GM18861 (cell line): ENCODE measurements at regions not wholly inside any gene's neighbourhood (a gene's known extent, or its start where the extent isn't known, plus 50 kb on each side); places are given as distances from the start of the nearest gene placed in this dataset.

Source experiments
- ATAC-seq: cut with Tn5 transposase; IDR thresholded peaks from one replicate; pipeline ENCODE4 v1.9.1; 2021; ENCODE audit not compliant: unreplicated experiment

DNA sequence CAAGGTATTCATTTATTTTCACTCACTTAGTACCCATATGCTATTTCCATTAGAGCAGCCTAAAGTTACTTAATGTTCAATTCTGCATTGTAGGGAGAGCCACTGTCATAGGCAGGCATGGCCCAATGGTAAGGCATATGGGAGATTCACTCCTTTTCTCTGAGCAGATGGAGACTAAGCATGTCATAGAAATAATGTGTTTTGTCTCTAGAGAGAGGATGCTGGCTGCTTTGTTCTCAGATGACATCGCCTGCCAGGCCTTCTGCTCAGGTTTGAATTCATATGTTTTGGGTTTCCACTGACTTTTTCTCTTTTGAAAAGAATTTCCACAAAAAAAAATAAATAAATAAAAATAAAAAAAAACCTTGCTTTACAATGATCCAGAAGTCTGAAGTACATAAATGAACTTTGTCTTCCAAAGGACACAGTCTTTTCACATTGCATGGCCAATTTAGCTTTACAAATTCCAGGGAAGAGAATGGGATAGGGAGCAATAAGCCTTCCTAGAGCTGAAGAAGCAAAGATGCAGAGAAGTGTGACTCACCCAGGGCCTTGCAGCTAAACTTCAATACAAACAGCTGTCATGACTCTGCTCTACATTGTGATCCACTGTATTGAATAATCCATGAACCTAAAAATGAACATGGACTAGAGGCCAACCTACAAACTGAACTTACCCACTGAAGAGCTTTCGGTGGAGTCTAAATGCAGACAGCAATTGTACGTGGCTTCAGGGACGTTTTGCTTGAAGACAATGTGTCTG, 422.5 kb downstream of the CMPK2 start:
- ATAC-seq: no peak

- ATAC-seq: no peak
Observed at GRCh38 chr2:6444514-6444913, 421.2 kb downstream of the CMPK2 start.

- no peak for ATAC-seq
Observed at GRCh38 chr2:6445156-6445555, 420.6 kb downstream of the CMPK2 start.

- no peak for ATAC-seq
Observed at GRCh38 chr2:6446938-6447608, 418.6 kb downstream of the CMPK2 start.

- no peak for ATAC-seq
Observed at GRCh38 chr2:6448893-6449292, 416.8 kb downstream of the CMPK2 start.

- ATAC-seq: no peak
Observed at GRCh38 chr2:6449343-6449742, 416.4 kb downstream of the CMPK2 start.

GRCh38 chr2:6452702-6453481, 412.8 kb downstream of the CMPK2 start:
- peak; percentile 55 for ATAC-seq

DNA sequence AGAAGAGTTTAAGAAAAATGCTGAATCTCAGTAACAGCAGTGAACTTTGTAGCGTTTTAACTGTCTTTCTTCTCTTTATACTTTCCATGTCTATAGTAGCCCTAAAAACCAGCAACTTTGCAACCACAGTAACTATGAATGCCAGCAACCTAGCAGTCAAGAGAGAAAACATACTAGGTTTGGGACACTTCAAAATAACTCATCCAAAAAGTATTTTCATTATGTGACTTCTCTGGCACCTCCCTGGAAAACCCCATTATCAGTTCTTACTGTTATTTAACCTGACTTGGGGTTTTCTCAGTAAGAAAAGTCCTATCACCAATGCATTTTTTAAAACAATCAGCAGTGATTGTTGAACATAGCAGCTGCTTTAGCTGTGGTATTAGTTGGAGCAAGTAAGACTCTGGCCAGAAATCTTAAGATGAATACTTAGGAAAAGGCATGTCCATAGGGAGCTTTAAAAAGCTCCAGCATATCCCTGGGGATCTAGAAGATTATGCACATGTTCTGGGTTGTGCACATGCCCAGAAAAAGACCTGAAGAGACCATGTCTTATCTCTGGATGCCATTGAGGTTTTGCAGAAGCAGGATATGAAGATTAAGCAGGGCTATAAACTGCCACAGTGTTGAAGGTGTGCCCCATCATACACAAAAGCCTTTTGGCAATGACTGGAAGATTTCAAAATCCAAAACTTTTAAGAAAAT, 411.3 kb downstream of the CMPK2 start:
- ATAC-seq: no peak

DNA sequence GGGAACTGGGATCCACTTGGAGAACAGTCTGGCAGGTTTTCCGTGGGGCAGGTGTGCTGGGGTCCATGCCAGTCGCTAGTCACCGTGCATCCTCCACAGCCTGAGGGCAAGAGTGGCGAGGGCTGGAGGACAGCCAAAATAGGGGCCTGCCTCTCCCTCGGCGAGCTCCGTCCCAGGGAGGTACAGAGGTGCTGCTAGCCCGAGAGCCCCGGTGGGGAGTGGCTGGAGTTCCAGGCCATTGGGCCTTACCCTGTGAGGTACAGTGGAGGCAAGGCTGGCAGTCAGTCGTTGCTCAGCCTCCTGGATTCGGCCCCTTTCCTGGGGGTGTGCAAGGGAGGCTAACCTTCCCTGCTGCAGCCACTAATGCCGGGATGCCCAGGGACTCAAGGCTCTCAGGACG, 406.6 kb downstream of the CMPK2 start:
- no peak for ATAC-seq

- ATAC-seq: no peak
Observed at GRCh38 chr2:6470518-6470917, 395.2 kb downstream of the CMPK2 start.

DNA sequence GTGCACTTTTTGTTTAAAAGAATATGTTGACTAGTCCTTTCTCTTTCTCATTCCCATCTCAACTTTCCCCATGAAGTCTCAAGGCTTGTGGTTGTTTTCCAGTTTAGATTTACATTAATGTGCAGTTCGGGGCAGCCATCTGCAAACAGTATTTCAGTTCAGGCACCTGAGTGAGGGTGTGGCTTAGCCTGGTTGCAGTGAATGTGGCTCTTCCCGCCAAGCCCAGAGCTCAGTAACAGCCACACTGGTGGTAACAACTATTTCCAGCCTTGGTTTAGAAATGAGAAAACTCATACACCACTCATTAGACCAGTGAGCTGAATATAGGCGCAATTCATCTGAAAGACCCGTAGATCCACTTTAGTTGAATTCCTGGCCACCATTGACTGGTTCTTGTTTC, 394.3 kb downstream of the CMPK2 start:
- ATAC-seq: no peak

DNA sequence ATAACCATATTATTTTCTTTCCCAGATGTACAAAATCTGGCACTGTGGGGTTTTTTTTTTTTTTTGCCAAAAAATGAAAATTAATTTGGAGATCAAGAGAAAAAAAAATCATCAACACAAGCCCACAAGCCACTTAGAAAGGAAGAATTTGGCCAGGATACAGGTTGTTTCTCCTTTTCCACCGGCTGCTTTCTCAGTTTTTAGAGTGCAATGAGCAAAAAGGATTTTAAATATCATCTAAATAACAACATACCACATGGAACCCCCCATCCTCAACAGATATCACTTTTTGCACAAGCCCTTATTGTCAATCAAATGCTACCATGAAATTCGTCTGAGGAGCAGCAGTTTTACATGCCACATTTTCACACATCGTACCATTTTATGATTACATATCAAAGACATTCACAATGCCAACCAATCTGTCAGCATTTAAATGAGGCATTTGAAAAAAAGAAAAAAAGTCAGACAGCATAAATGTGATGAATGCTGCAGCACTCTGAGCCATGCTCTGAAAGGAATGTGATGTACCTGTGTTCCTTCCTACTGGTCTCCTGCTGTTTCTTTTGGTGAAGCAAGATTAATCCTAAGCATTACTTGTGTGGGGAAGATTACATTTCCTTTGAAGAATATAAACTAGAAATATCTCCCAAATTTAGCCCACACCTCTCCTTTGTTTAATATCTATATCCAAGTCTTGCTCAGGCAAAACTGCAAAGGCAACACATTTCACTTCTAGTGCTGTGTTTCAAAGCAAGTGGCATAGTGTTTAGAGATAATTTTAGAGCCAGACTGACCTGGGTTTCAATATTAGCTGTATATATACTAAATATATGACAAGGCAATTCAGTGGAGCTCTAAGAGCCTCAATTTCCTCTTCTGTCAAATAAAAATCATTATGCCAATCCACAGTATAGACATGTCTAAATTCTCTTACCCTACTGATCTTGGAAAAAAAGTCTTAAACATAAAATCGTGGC, 391.3 kb downstream of the CMPK2 start:
- no peak for ATAC-seq

DNA sequence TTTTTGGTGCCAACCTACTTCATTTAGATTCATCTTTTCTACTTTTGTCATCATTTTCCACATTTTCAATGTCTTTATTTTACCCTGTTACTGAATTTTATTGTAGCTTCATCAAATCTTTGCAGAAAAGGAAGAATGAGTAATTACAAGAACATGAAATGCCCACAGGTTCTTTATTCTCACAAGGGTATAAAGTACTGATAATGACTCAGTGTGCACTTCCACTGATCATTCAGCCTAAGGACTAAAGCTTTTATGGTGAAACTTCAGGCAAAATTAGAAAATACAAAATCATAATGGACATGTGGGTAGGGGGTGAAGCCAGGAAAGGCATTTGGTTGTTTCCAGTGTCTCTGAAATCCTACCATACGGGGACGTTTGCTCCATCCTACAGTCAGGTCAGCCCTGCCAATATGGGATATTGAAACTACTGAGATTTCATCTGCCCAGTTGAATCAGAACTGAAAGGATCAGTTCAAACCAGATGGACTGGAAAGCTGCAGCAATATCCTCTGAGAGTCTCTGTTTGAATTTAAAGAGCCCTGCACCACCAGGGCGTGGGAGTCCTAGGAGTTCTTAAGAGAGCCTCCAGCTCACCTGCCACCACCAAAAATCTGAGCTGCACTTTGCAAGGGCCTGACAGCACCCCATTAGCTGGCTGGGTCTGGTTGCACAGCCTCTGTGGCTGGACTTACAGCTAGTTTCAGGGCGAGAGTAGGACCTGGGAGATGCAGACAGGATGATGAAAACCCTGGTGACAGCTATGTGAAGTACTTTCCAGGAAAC, 390.4 kb downstream of the CMPK2 start:
- no peak for ATAC-seq

- no peak for ATAC-seq
Observed at GRCh38 chr2:6480514-6480913, 385.2 kb downstream of the CMPK2 start.

- ATAC-seq: no peak
Observed at GRCh38 chr2:6482256-6482655, 383.5 kb downstream of the CMPK2 start.

- ATAC-seq: no peak
Observed at GRCh38 chr2:6487765-6488164, 377.9 kb downstream of the CMPK2 start.

DNA sequence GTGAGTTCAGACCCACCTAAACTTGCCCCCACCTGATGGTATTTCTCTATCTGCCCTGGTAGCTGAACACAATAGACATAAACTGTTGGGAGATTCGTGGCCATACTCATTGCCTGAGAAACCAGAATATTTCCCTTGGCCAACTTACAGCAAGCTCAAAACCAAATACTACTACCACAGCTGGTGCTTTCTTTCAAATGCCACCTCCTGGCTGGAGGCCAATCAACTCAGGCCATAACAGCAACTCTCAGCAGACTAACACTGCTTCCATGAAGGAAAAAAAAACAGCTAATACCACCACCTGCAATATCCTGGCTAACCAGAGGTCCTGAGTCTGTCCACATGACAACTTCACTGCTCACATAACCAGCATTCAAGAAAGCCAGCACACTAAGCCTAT, 373.1 kb downstream of the CMPK2 start:
- no peak for ATAC-seq

DNA sequence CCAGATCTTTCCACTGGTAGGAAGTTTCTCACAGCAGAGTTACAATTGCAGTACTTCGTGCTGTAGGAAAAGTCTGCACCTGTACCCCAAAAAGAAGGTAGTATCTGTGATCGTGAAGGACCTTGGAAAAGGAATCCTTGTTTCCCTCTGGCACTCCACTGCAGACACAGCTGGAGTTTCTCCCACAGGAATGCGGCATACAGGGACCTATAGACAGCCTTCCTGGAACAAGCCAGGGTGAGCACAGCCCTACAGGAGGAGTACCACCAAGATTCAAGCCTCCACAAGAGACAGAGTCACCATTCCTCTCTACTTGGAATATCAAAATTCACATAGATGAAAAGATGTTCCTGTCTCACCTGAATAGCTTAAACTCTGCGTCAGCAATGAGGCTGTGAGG, 372.4 kb downstream of the CMPK2 start:
- ATAC-seq: no peak

DNA sequence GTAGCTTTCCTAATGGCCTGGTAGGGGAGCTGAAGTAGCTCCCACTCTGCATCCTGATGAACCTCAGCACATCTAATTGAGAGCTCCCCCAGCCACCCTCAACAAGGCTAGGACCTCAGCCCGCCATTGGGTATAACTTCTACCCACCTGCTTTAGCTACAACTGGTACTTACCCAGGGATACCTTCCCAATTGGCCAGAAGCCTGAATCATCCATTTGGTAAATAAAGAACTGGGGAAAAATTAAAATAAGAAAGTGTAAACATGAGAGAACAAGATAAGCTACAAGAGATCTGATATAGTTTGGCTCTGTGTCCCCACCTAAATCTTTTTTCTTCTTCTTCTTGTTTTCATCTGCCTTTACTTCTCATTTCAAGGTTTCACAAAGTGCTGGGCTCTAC, 372.0 kb downstream of the CMPK2 start:
- no peak for ATAC-seq
